ENCODE measurements at regions not wholly inside any gene's neighbourhood (a gene's known extent, or its start where the extent isn't known, plus 50 kb on each side); places are given as distances from the start of the nearest gene placed in this dataset.

- Histone ChIP-seq H3K27ac (peak overlapping the region; percentile 25 to 83), H3K4me3 (no peak overlapping the region)
- no peak for TF ChIP-seq CTCF (IDR thresholded peaks at IDR 0.05)
- DNase-seq (ENCODE audit: low spot score) = no peak
Measured at GRCh38 chr4:24729119-24729730, 66.1 kb upstream of the SOD3 start.

DNA sequence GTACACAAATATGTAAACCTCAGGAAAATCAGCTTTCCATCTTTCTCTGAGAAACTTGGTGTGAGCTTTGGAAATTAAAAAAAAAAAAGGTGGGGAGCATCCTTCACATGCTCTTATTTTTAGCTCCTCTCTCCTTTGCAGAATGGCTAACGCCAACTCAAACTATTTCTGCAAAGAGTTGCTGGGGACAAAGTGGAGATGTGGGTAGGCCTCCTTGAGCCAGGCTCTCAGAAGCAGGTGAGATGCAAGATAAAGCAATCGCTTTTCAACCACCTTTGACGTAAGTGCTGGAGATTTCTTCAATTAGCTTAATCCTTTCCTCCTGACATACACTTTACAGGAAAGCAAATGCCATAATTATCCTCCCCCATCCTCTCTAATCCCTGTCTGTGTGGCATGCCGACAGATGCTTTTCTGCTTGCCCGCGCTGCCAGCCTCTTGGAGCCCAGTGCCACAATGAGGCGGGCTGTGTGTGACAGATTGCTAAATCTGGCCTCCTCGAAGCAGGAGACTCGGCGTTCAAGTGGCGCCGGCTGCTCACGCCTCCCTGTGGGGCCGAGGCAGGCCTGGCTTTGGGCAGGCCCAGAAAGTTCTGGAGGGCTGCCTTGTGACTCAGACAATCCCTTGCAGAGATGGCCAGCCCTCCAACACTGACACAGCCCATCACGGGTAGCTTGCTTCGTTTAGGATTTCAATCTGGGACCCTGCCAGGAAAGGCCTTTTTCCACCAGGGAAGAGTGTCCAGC, 64.9 kb upstream of the SOD3 start:
- peak; percentile 92 for DNase-seq (ENCODE audit: low spot score)
- TF ChIP-seq CTCF (IDR thresholded peaks at IDR 0.05) = no peak
- H3K4me3 ChIP-seq = no peak overlapping the region
- peak overlapping the region; percentile 25 to 83 for H3K27ac ChIP-seq

- no peak overlapping the region for H3K27ac ChIP-seq
- no peak for TF ChIP-seq CTCF (IDR thresholded peaks at IDR 0.05)
- no peak for DNase-seq (ENCODE audit: low spot score)
- H3K4me3 ChIP-seq = no peak overlapping the region
Measured at GRCh38 chr4:24731448-24731847, 63.9 kb upstream of the SOD3 start.

GRCh38 chr4:24734511-24734910, 60.9 kb upstream of the SOD3 start:
- Histone ChIP-seq H3K4me3 (peak overlapping the region; percentile 3), H3K27ac (peak overlapping the region; percentile 45 to 78)
- no peak for TF ChIP-seq CTCF (IDR thresholded peaks at IDR 0.05)
- no peak for DNase-seq (ENCODE audit: low spot score)

DNA sequence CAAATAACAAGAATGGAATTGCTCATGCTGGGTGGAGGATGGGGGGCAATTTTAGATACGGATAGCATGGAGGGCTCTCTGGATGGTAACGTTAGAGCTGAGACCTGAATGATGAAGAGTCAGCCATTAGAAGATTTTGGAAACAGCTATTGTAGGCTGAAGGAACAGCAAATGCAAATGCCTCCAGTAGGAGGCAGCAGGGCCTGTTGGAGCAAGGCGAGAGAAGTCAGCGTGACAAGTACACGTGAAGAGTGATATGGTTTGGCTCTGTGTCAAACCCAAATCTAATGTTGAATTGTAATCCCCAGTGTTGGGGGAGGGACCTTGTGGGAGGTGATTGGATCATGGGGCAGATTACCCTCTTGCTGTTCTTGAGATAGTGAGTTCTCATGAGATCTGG, 59.3 kb upstream of the SOD3 start:
- Histone ChIP-seq H3K27ac (no peak overlapping the region), H3K4me3 (no peak overlapping the region)
- no peak for DNase-seq (ENCODE audit: low spot score)
- TF ChIP-seq CTCF (IDR thresholded peaks at IDR 0.05) = no peak

GRCh38 chr4:24741910-24742309, 53.5 kb upstream of the SOD3 start:
- TF ChIP-seq CTCF (IDR thresholded peaks at IDR 0.05) = no peak
- H3K27ac ChIP-seq = no peak overlapping the region
- no peak for DNase-seq (ENCODE audit: low spot score)
- no peak overlapping the region for H3K4me3 ChIP-seq

DNA sequence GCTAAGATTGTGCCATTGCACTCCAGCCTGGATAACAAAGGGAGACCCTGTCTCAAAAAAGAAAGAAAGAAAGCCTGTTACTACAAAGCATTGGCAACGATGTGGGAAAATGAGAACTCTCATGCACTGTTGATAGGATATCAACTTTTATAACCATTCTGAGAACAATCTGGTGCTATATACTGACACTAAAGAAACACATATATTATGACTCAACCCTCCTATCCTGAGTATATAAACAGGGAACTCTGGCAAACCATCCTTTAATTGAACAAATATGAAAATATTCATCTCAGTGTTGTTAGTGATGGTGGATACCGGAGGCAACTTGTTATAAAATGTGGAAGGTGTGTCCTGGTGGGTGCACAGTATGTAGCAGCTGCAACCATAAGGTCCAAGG, 53.0 kb upstream of the SOD3 start:
- H3K4me3 ChIP-seq = no peak overlapping the region
- no peak for TF ChIP-seq CTCF (IDR thresholded peaks at IDR 0.05)
- H3K27ac ChIP-seq = no peak overlapping the region
- DNase-seq (ENCODE audit: low spot score) = no peak
